ENCODE measurements at regions not wholly inside any gene's neighbourhood (a gene's known extent, or its start where the extent isn't known, plus 50 kb on each side); places are given as distances from the start of the nearest gene placed in this dataset.

- 86% methylated on average over 2 of the region's 2 CpGs for WGBS
- Histone ChIP-seq H3K4me3 (ENCODE audit: low read depth in 1 of 3, low read length in 3 of 3) (no peak overlapping the region), H3K9ac (ENCODE audit: low read depth in 1 of 2, low read length in 2 of 2) (no peak overlapping the region), H3K9me3 (ENCODE audit: control insufficient read depth in 4 of 4, low read length in 3 of 4) (no peaks in the 10 kb centered on the region), H3K27me3 (ENCODE audit: control insufficient read depth in 4 of 4, insufficient read depth in 4 of 4, low read length in 3 of 4) (no peaks in the 10 kb centered on the region), H3K27ac (ENCODE audit: low read depth in 1 of 2, low read length in 2 of 2) (no peak overlapping the region), H3K4me1 (ENCODE audit: control insufficient read depth in 4 of 4, insufficient read depth in 4 of 4, low read length in 3 of 4) (no peaks in the 10 kb centered on the region), H3K36me3 (ENCODE audit: control insufficient read depth in 4 of 4, insufficient read depth in 3 of 4, low read depth in 1 of 4, low read length in 3 of 4) (no peaks in the 10 kb centered on the region)
- TF ChIP-seq TAF1 (conservative IDR thresholded peaks at IDR 0.05): no peak
- no peak for TF ChIP-seq RXRA (IDR thresholded peaks at IDR 0.05)
- no peak for TF ChIP-seq GABPA (IDR thresholded peaks at IDR 0.05 in 1 of 2, conservative IDR thresholded peaks at IDR 0.05 in 1 of 2)
- no peak for TF ChIP-seq REST (IDR thresholded peaks at IDR 0.05)
- TF ChIP-seq HNF4A (conservative IDR thresholded peaks at IDR 0.05): no peak
- no peak for DNase-seq (ENCODE audit: low spot score)
Measured at GRCh38 chr6:105560611-105561066, 157.8 kb upstream of the PREP start.

GRCh38 chr6:105557291-105557690 lies 154.4 kb upstream of the PREP start:
- H3K27ac ChIP-seq (ENCODE audit: low read depth in 1 of 2, low read length in 2 of 2): no peak overlapping the region
- peaks cover 0 to 3% (median 0%) of the 10 kb centered on the region in 4 donors for H3K27me3 ChIP-seq (ENCODE audit: control insufficient read depth in 4 of 4, insufficient read depth in 4 of 4, low read length in 3 of 4)
- TF ChIP-seq YY1 (IDR thresholded peaks at IDR 0.05) (no peak), HNF4A (conservative IDR thresholded peaks at IDR 0.05) (no peak), FOXA2 (IDR thresholded peaks at IDR 0.05) (no peak), TAF1 (conservative IDR thresholded peaks at IDR 0.05) (no peak), SP1 (IDR thresholded peaks at IDR 0.05) (no peak), REST (IDR thresholded peaks at IDR 0.05) (no peak)
- no peak overlapping the region for H3K4me3 ChIP-seq (ENCODE audit: low read depth in 1 of 3, low read length in 3 of 3)
- H3K9me3 ChIP-seq (ENCODE audit: control insufficient read depth in 4 of 4, low read length in 3 of 4): peaks cover 0 to 4% (median 0%) of the 10 kb centered on the region in 4 donors
- DNase-seq (ENCODE audit: low spot score): no peak
- H3K36me3 ChIP-seq (ENCODE audit: control insufficient read depth in 4 of 4, insufficient read depth in 3 of 4, low read depth in 1 of 4, low read length in 3 of 4): no peaks in the 10 kb centered on the region
- no peaks in the 10 kb centered on the region for H3K4me1 ChIP-seq (ENCODE audit: control insufficient read depth in 4 of 4, insufficient read depth in 4 of 4, low read length in 3 of 4)
- 90% methylated on average over 4 of the region's 4 CpGs for WGBS
- no peak overlapping the region for H3K9ac ChIP-seq (ENCODE audit: low read depth in 1 of 2, low read length in 2 of 2)

GRCh38 chr6:105553171-105553570 lies 150.3 kb upstream of the PREP start:
- Histone ChIP-seq H3K9ac (ENCODE audit: low read depth in 1 of 2, low read length in 2 of 2) (no peak overlapping the region), H3K4me1 (ENCODE audit: control insufficient read depth in 4 of 4, insufficient read depth in 4 of 4, low read length in 3 of 4) (no peaks in the 10 kb centered on the region), H3K4me3 (ENCODE audit: low read depth in 1 of 3, low read length in 3 of 3) (no peak overlapping the region), H3K36me3 (ENCODE audit: control insufficient read depth in 4 of 4, insufficient read depth in 3 of 4, low read depth in 1 of 4, low read length in 3 of 4) (no peaks in the 10 kb centered on the region), H3K27me3 (ENCODE audit: control insufficient read depth in 4 of 4, insufficient read depth in 4 of 4, low read length in 3 of 4) (peaks cover 0 to 3% (median 0%) of the 10 kb centered on the region in 4 donors), H3K27ac (ENCODE audit: low read depth in 1 of 2, low read length in 2 of 2) (no peak overlapping the region), H3K9me3 (ENCODE audit: control insufficient read depth in 4 of 4, low read length in 3 of 4) (peaks cover 0 to 4% (median 0%) of the 10 kb centered on the region in 4 donors)
- 70% methylated on average over 6 of the region's 6 CpGs for WGBS
- DNase-seq (ENCODE audit: low spot score): no peak
- TF ChIP-seq RAD21 (IDR thresholded peaks at IDR 0.05) (no peak), HNF4G (IDR thresholded peaks at IDR 0.05) (no peak), NR2F2 (IDR thresholded peaks at IDR 0.05) (no peak), GABPA (IDR thresholded peaks at IDR 0.05 in 1 of 2, conservative IDR thresholded peaks at IDR 0.05 in 1 of 2) (no peak), HNF4A (conservative IDR thresholded peaks at IDR 0.05) (no peak), FOXA1 (IDR thresholded peaks at IDR 0.05) (no peak), ZBTB33 (IDR thresholded peaks at IDR 0.05) (no peak), RXRA (IDR thresholded peaks at IDR 0.05) (no peak)
- TF ChIP-seq, protein P1, sequence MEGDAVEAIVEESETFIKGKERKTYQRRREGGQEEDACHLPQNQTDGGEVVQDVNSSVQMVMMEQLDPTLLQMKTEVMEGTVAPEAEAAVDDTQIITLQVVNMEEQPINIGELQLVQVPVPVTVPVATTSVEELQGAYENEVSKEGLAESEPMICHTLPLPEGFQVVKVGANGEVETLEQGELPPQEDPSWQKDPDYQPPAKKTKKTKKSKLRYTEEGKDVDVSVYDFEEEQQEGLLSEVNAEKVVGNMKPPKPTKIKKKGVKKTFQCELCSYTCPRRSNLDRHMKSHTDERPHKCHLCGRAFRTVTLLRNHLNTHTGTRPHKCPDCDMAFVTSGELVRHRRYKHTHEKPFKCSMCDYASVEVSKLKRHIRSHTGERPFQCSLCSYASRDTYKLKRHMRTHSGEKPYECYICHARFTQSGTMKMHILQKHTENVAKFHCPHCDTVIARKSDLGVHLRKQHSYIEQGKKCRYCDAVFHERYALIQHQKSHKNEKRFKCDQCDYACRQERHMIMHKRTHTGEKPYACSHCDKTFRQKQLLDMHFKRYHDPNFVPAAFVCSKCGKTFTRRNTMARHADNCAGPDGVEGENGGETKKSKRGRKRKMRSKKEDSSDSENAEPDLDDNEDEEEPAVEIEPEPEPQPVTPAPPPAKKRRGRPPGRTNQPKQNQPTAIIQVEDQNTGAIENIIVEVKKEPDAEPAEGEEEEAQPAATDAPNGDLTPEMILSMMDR (IDR thresholded peaks at IDR 0.05; ENCODE audit: low read depth, low read length, missing input control): no peak
